ENCODE measurements at regions not wholly inside any gene's neighbourhood (a gene's known extent, or its start where the extent isn't known, plus 50 kb on each side); places are given as distances from the start of the nearest gene placed in this dataset.

- no peak for TF ChIP-seq POLR2A (IDR thresholded peaks at IDR 0.05)
- TF ChIP-seq CTCF (IDR thresholded peaks at IDR 0.05), result no peak
- no peak for TF ChIP-seq POLR2AphosphoS5 (IDR thresholded peaks at IDR 0.05)
Observed at GRCh38 chr3:88960019-88960418, 147.4 kb upstream of the EPHA3 start.

Measured in transverse colon (tissue), 4 donors.